ENCODE measurements at regions not wholly inside any gene's neighbourhood (a gene's known extent, or its start where the extent isn't known, plus 50 kb on each side); places are given as distances from the start of the nearest gene placed in this dataset.

DNA sequence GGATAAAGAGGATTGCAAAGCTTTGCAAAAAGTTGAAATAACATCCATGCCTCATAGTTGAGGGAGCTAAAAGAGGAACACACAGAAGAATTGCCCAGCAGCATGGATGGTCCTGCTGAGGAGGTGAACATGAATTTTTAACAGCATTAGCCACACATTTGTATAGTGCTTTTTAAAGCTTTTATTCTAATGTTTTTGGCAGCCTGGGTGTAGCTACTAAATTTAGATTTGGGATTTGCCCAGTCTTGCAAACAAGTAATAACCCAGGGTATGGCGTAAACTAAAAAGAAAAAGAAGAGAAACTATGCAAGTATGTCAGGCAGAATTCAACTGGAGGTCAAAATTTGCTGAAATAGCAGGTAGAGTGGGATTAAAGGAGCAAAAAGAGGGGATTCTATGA, 75.1 kb upstream of the PTPRK start:
- TF ChIP-seq, protein P1, sequence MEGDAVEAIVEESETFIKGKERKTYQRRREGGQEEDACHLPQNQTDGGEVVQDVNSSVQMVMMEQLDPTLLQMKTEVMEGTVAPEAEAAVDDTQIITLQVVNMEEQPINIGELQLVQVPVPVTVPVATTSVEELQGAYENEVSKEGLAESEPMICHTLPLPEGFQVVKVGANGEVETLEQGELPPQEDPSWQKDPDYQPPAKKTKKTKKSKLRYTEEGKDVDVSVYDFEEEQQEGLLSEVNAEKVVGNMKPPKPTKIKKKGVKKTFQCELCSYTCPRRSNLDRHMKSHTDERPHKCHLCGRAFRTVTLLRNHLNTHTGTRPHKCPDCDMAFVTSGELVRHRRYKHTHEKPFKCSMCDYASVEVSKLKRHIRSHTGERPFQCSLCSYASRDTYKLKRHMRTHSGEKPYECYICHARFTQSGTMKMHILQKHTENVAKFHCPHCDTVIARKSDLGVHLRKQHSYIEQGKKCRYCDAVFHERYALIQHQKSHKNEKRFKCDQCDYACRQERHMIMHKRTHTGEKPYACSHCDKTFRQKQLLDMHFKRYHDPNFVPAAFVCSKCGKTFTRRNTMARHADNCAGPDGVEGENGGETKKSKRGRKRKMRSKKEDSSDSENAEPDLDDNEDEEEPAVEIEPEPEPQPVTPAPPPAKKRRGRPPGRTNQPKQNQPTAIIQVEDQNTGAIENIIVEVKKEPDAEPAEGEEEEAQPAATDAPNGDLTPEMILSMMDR (IDR thresholded peaks at IDR 0.05 in 2 of 3, conservative IDR thresholded peaks at IDR 0.05 in 1 of 3; ENCODE audit: control insufficient read depth in 2 of 3, extremely low read depth in 1 of 3, insufficient read depth in 1 of 3, low read depth in 3 of 3, low read length in 3 of 3): no peak
- TF ChIP-seq, protein P2, sequence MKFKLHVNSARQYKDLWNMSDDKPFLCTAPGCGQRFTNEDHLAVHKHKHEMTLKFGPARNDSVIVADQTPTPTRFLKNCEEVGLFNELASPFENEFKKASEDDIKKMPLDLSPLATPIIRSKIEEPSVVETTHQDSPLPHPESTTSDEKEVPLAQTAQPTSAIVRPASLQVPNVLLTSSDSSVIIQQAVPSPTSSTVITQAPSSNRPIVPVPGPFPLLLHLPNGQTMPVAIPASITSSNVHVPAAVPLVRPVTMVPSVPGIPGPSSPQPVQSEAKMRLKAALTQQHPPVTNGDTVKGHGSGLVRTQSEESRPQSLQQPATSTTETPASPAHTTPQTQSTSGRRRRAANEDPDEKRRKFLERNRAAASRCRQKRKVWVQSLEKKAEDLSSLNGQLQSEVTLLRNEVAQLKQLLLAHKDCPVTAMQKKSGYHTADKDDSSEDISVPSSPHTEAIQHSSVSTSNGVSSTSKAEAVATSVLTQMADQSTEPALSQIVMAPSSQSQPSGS (IDR thresholded peaks at IDR 0.05; ENCODE audit: low read length): no peak
- TF ChIP-seq NFYB (IDR thresholded peaks at IDR 0.05; ENCODE audit: insufficient read depth, low read depth, low read length) (no peak), EZH2 (IDR thresholded peaks at IDR 0.05; ENCODE audit: borderline replicate concordance, control insufficient read depth, low read depth, low read length) (no peak), HDAC2 (IDR thresholded peaks at IDR 0.05) (no peak)

Data from GM12878 (cell line).